Osteocyte (in vitro differentiated cells): ENCODE measurements at regions not wholly inside any gene's neighbourhood (a gene's known extent, or its start where the extent isn't known, plus 50 kb on each side); places are given as distances from the start of the nearest gene placed in this dataset.

Experiments
- DNase-seq: peaks from one replicate; pipeline ENCODE4 v3.0.0; 2021; ENCODE audit warnings: mixed read lengths; ENCODE audit not compliant: unreplicated experiment; ENCODE audit errors: extremely low spot score
- H3K27ac Mint-ChIP-seq: one replicate; pipeline ENCODE4 v1.8.0; 2021; ENCODE audit warnings: mild to moderate bottlenecking, mixed read lengths; ENCODE audit not compliant: unreplicated experiment
- H3K27me3 Mint-ChIP-seq: one replicate; pipeline ENCODE4 v1.8.0; 2021; ENCODE audit warnings: mixed read lengths; ENCODE audit not compliant: unreplicated experiment
- H3K36me3 Mint-ChIP-seq: one replicate; pipeline ENCODE4 v1.8.0; 2021; ENCODE audit warnings: mixed read lengths; ENCODE audit not compliant: unreplicated experiment
- H3K4me1 Mint-ChIP-seq: one replicate; pipeline ENCODE4 v1.8.0; 2021; ENCODE audit warnings: mixed read lengths; ENCODE audit not compliant: unreplicated experiment
- H3K4me3 Mint-ChIP-seq: one replicate; pipeline ENCODE4 v1.8.0; 2021; ENCODE audit warnings: mild to moderate bottlenecking, moderate library complexity, mixed read lengths; ENCODE audit not compliant: unreplicated experiment
- H3K9me3 Mint-ChIP-seq: one replicate; pipeline ENCODE4 v1.8.0; 2021; ENCODE audit warnings: mixed read lengths; ENCODE audit not compliant: unreplicated experiment
- TF ChIP-seq, protein P1 (sequence below): fragments of 200-600 bp; sonication (generic); IDR thresholded peaks from 2 replicates; pipeline ENCODE4 v1.5.0; 2021; ENCODE audit warnings: antibody characterized with exemption, mild to moderate bottlenecking, moderate library complexity

DNA sequence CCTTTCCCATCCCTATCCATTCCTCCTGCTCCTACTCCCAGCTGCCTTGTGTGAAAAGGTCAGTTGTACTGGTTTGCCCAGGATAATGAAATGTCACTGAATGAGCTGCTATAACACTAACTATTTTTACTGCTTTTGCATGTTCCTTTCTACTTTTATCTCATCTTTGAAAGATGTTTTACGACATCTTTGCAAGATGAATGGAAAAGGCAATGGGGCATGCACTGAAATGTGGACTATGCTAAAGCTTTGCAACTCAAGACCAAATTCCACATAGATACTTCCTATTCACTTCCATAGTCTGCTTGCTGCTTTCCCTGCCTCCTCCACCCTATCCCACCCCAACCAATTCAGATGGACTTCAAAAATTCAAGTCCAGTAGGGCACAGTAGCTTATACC lies 111.3 kb downstream of the SETD4 start:
- Mint-ChIP-seq H3K9me3 (no peaks in the 10 kb centered on the region), H3K4me1 (no peaks in the 10 kb centered on the region), H3K27me3 (peaks cover 9% of the 10 kb centered on the region), H3K4me3 (no peak overlapping the region), H3K27ac (no peak overlapping the region), H3K36me3 (no peaks in the 10 kb centered on the region)
- TF ChIP-seq, protein P1, sequence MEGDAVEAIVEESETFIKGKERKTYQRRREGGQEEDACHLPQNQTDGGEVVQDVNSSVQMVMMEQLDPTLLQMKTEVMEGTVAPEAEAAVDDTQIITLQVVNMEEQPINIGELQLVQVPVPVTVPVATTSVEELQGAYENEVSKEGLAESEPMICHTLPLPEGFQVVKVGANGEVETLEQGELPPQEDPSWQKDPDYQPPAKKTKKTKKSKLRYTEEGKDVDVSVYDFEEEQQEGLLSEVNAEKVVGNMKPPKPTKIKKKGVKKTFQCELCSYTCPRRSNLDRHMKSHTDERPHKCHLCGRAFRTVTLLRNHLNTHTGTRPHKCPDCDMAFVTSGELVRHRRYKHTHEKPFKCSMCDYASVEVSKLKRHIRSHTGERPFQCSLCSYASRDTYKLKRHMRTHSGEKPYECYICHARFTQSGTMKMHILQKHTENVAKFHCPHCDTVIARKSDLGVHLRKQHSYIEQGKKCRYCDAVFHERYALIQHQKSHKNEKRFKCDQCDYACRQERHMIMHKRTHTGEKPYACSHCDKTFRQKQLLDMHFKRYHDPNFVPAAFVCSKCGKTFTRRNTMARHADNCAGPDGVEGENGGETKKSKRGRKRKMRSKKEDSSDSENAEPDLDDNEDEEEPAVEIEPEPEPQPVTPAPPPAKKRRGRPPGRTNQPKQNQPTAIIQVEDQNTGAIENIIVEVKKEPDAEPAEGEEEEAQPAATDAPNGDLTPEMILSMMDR: no peak
- no peak for DNase-seq

DNA sequence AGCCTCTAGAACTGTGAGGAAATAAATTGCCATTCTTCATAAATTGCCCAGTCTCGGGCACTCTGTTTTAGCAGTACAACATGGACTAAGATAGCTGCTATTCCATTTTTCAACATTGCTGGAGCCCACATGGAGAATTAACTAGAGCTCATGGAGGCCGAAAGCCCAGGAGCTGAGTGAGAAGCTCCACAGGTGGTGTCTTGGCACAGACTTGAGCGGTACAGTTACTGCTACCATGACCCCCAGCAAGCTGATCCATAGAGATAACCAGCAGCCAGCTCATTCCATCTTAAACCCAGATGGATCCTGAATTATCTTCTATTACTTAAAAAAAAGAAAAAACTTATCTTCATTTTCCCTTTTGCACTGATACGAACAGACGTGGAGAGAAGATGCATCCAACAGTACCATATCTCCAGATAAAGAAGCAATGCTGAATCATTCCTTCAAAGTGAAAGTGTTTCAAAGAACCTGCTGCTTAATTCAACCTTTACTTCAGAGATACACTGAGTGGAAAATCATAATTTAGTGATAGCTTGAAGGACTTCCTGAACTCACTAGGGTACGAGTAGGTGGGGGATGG lies 115.1 kb downstream of the SETD4 start:
- Mint-ChIP-seq H3K4me3 (no peak overlapping the region), H3K9me3 (no peaks in the 10 kb centered on the region), H3K27ac (no peak overlapping the region), H3K36me3 (no peaks in the 10 kb centered on the region), H3K27me3 (peaks cover 11% of the 10 kb centered on the region), H3K4me1 (peaks cover under 1% of the 10 kb centered on the region)
- no peak for DNase-seq
- TF ChIP-seq, protein P1: no peak

DNA sequence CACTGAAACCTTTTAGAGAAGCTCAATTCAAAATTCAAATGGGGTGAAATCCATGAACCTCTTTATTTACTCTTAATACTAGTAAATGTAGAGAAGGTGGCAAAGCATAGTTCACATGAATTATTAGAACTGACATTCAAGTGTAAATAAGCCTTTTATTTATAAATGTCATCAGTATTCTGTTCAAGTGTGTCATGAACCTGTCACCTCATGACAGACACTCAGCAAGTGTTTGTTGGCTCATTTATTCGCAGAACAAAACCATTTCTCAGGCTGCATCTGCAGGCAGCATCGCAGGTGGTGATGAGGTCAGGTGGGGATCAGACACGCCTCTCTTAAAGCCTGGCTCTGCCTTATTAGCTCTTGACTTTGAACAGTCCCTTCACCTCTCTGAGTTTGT lies 116.6 kb downstream of the SETD4 start:
- no peak overlapping the region for H3K27ac Mint-ChIP-seq
- no peaks in the 10 kb centered on the region for H3K9me3 Mint-ChIP-seq
- TF ChIP-seq, protein P1: no peak
- H3K27me3 Mint-ChIP-seq: peaks cover 6% of the 10 kb centered on the region
- H3K36me3 Mint-ChIP-seq: no peaks in the 10 kb centered on the region
- H3K4me3 Mint-ChIP-seq: no peak overlapping the region
- no peak for DNase-seq
- peaks cover 3% of the 10 kb centered on the region for H3K4me1 Mint-ChIP-seq

DNA sequence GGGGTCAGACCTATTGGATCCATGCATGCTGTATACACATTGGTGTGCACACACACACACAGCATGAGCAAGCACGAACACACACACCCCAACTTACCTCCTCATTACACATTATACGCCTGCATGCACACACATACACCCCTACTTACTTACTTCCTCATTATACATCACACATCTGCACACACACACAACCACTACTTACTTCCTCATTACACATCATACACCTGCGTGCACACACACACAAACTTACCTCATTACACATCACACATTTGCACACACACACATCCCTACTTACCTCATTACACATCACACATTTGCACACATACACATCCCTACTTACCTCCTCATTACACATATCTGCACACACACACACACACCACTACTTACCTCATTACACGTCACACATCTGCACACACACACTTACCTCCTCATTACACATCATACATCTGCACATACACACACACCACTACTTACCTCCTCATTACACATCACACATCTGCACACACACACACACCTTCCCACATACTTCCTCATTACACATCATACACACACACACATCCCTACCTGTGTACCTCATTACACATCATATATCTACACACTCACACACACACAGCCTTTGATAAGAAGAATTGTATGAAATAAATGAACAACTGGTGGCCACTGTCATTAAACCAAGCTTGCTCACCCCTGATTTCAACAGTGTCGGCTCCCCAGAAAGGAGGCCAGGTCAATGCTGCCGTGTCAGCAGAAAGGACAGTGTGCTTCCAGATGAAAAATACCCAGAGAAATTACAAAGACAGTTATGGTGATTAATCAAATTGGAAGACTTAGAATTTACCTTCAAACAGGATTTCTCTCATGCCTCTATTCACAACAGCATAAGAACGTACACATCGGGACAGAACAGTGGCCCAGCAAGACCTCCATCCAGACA lies 117.8 kb downstream of the SETD4 start:
- TF ChIP-seq, protein P1: no peak
- H3K9me3 Mint-ChIP-seq: no peaks in the 10 kb centered on the region
- H3K27ac Mint-ChIP-seq: no peak overlapping the region
- peaks cover 3% of the 10 kb centered on the region for H3K4me1 Mint-ChIP-seq
- peaks cover 6% of the 10 kb centered on the region for H3K27me3 Mint-ChIP-seq
- H3K4me3 Mint-ChIP-seq: no peak overlapping the region
- DNase-seq: no peak
- H3K36me3 Mint-ChIP-seq: no peaks in the 10 kb centered on the region
